HEK293 (cell line): ENCODE measurements at regions not wholly inside any gene's neighbourhood (a gene's known extent, or its start where the extent isn't known, plus 50 kb on each side); places are given as distances from the start of the nearest gene placed in this dataset.
"Not testable (repeated sequence)": the region's sequence is repeated elsewhere in the genome, so short reads cannot be mapped to it uniquely, and the experiment has no call there.

Source experiments
- CTCF ChIA-PET: fragments of 350-600 bp; formaldehyde crosslinking; extraction: SDS; loops from one replicate; lab custom pipeline; 2021; ENCODE audit warnings: antibody characterized with exemption; lab: Yijun Ruan, JAX
- POLR2A ChIA-PET: fragments of 300-600 bp; formaldehyde crosslinking; extraction: SDS; loops from one replicate; lab custom pipeline; 2020; ENCODE audit warnings: antibody characterized with exemption, inconsistent platforms; lab: Yijun Ruan, JAX
- H3K27ac ChIP-seq: fragments of 200-500 bp; sonication (Bioruptor generic); 2 replicates; pipeline ENCODE4 v1.5.1; 2014; ENCODE audit warnings: low read depth, low read length, control low read depth, inconsistent platforms; ENCODE audit errors: extremely low read depth
- H3K36me3 ChIP-seq, 2 experiments: fragments of 200-500 bp in 1 of 2; sonication (Bioruptor generic) in 1 of 2; 1 replicate in 1 of 2; 2 replicates in 1 of 2; pipeline ENCODE4 v1.5.1; 2014 to 2017; ENCODE audit warnings: inconsistent platforms in 2 of 2, low read length in 2 of 2; ENCODE audit not compliant: control insufficient read depth in 2 of 2, insufficient read depth in 1 of 2
- H3K4me1 ChIP-seq: fragments of 200-500 bp; sonication (Bioruptor generic); 2 replicates; pipeline ENCODE4 v1.5.1; 2014; ENCODE audit warnings: mild to moderate bottlenecking, low read length, inconsistent platforms; ENCODE audit not compliant: control insufficient read depth, insufficient read depth
- H3K4me3 ChIP-seq: 2 replicates; pipeline ENCODE4 v1.5.1; 2011; ENCODE audit warnings: low read depth, mild to moderate bottlenecking, control low read depth, low read length, moderate library complexity
- H3K9me3 ChIP-seq: fragments of 200-500 bp; sonication (Bioruptor generic); 2 replicates; pipeline ENCODE4 v1.5.1; 2014; ENCODE audit warnings: low read depth, low read length, inconsistent platforms; ENCODE audit not compliant: control insufficient read depth, insufficient read depth
- EGR2 ChIP-seq: fragments of 450-650 bp; formaldehyde crosslinking; IDR thresholded peaks from 2 replicates; pipeline ENCODE4 v1.5.1; 2016; ENCODE audit warnings: low read depth, missing biosample characterization, missing genetic modification characterization
- GLIS2 ChIP-seq: fragments of 450-650 bp; formaldehyde crosslinking; IDR thresholded peaks from 2 replicates; pipeline ENCODE4 v1.5.1; 2016; ENCODE audit warnings: missing biosample characterization, missing genetic modification characterization
- PATZ1 ChIP-seq: fragments of 450-650 bp; formaldehyde crosslinking; IDR thresholded peaks from 2 replicates; pipeline ENCODE4 v1.5.1; 2016; ENCODE audit warnings: missing biosample characterization, missing genetic modification characterization
- WT1 ChIP-seq: fragments of 450-650 bp; formaldehyde crosslinking; IDR thresholded peaks from 2 replicates; pipeline ENCODE4 v1.5.1; 2016; ENCODE audit warnings: missing biosample characterization, missing genetic modification characterization
- ZNF335 ChIP-seq: fragments of 450-650 bp; formaldehyde crosslinking; conservative IDR thresholded peaks from 2 replicates; pipeline ENCODE4 v1.5.1; 2016; ENCODE audit warnings: missing biosample characterization, missing genetic modification characterization
- ZNF488 ChIP-seq: fragments of 450-650 bp; formaldehyde crosslinking; IDR thresholded peaks from 2 replicates; pipeline ENCODE4 v1.5.1; 2016; ENCODE audit warnings: missing biosample characterization, missing genetic modification characterization
- ZNF558 ChIP-seq: fragments of 450-650 bp; formaldehyde crosslinking; IDR thresholded peaks from 2 replicates; pipeline ENCODE4 v1.5.1; 2016; ENCODE audit warnings: missing biosample characterization, missing genetic modification characterization
- ZNF585B ChIP-seq: fragments of 450-650 bp; formaldehyde crosslinking; IDR thresholded peaks from 2 replicates; pipeline ENCODE4 v1.5.1; 2016; ENCODE audit warnings: missing biosample characterization, missing genetic modification characterization
- ZNF670 ChIP-seq: fragments of 450-650 bp; formaldehyde crosslinking; IDR thresholded peaks from 2 replicates; pipeline ENCODE4 v1.5.1; 2016; ENCODE audit warnings: missing biosample characterization, missing genetic modification characterization, low read depth

- TF ChIP-seq PATZ1: peak; percentile 43; the same call in 1 of the 2 replicates
- peak; percentile 80 for TF ChIP-seq GLIS2 (tag by site-specific recombination)
These were observed 53.4 kb downstream of the VPREB1 start (continued) for GRCh38 chr22:22297794-22298653.

- H3K9me3 ChIP-seq, H3K36me3 ChIP-seq, CTCF ChIA-PET, H3K4me1 ChIP-seq, H3K27ac ChIP-seq: not testable (repeated sequence)
- POLR2A ChIA-PET: interaction anchor here (0.7 kb wide), 1 partner anchor 103 kb away, joined by 3 read pairs; no protein-coding TSS in a partner anchor
- peak overlapping the region; percentile 81 for H3K4me3 ChIP-seq
- TF ChIP-seq ZNF335 (tag by site-specific recombination): 0 out of 2 replicates have a peak, but pooled peaks have one; percentile 1
These were observed 54.0 kb downstream of the VPREB1 start for GRCh38 chr22:22298654-22299009.

- H3K9me3 ChIP-seq, POLR2A ChIA-PET: not testable (repeated sequence)
- CTCF ChIA-PET: interaction anchor here (0.9 kb wide), 1 partner anchor 259 kb away, joined by 3 read pairs; no protein-coding TSS in a partner anchor
These were observed 55.9 kb downstream of the VPREB1 start for GRCh38 chr22:22300511-22300910.

GRCh38 chr22:22300946-22301345 is 56.4 kb downstream of the VPREB1 start:
- H3K9me3 ChIP-seq, H3K4me3 ChIP-seq, POLR2A ChIA-PET, H3K4me1 ChIP-seq, H3K27ac ChIP-seq: not testable (repeated sequence)
- CTCF ChIA-PET: interaction anchor here (0.9 kb wide), 1 partner anchor 259 kb away, joined by 3 read pairs; no protein-coding TSS in a partner anchor
- peaks cover 0 to 19% of the 10 kb centered on the region in 2 experiments; a peak in 2 of 3 replicates for H3K36me3 ChIP-seq

More at GRCh38 chr22:22300511-22300910, 55.9 kb downstream of the VPREB1 start:
- not testable (repeated sequence) for H3K4me3 ChIP-seq, H3K4me1 ChIP-seq, H3K27ac ChIP-seq
- peak; percentile 93 for TF ChIP-seq ZNF558 (tag by site-specific recombination)
- peaks cover 0 to 15% of the 10 kb centered on the region in 2 experiments; a peak in 2 of 3 replicates for H3K36me3 ChIP-seq

GRCh38 chr22:22316589-22316988 is 72.0 kb downstream of the VPREB1 start:
- Histone ChIP-seq H3K4me3 (no peak overlapping the region), H3K36me3 (peaks cover 0 to 59% of the 10 kb centered on the region in 2 experiments; a peak in 1 of 3 replicates), H3K4me1 (no peaks in the 10 kb centered on the region), H3K27ac (no peak overlapping the region), H3K9me3 (no peaks in the 10 kb centered on the region)
- POLR2A ChIA-PET: no interaction called here
- no peak for TF ChIP-seq ZNF585B (tag by site-specific recombination)
- TF ChIP-seq ZNF670 (tag by site-specific recombination): no peak
- TF ChIP-seq ZNF488 (tag by site-specific recombination): no peak
- TF ChIP-seq EGR2 (tag by site-specific recombination): no peak
- no peak for TF ChIP-seq WT1
- CTCF ChIA-PET: interaction anchor here (0.6 to 1.1 kb wide), 2 partner anchors 38 to 109 kb away, joined by 3 to 4 read pairs; no protein-coding TSS in a partner anchor
